ENCODE measurements at regions not wholly inside any gene's neighbourhood (a gene's known extent, or its start where the extent isn't known, plus 50 kb on each side); places are given as distances from the start of the nearest gene placed in this dataset.

- Mint-ChIP-seq H3K27ac (0 out of 2 replicates have a peak overlapping the region, but pooled peaks have one; percentile 79), H3K4me3 (peak overlapping the region; percentile 94), H3K9me3 (no peaks in the 10 kb centered on the region), H3K36me3 (no peaks in the 10 kb centered on the region), H3K4me1 (peaks cover 55% of the 10 kb centered on the region), H3K27me3 (ENCODE audit: low read depth) (peaks cover 42% of the 10 kb centered on the region)
- ATAC-seq: peak; percentile 73
- CTCF ChIA-PET: interaction anchor here (0.9 kb wide), 1 partner anchor 612 kb away, joined by 6 read pairs; no protein-coding TSS in a partner anchor
- POLR2A ChIA-PET: interaction anchor here (0.9 kb wide), 1 partner anchor 1922 kb away, joined by 3 read pairs; no protein-coding TSS in a partner anchor
- TF ChIP-seq STAT6 (CRISPR knock-in tag; conservative IDR thresholded peaks at IDR 0.05; ENCODE audit: low read depth) (no peak), PRDM15 (CRISPR knock-in tag; IDR thresholded peaks at IDR 0.05) (0 out of 2 replicates have a peak, but pooled peaks have one; percentile 10), GRHL2 (CRISPR knock-in tag; IDR thresholded peaks at IDR 0.05; ENCODE audit: insufficient replicate concordance, severe bottlenecking) (no peak), ATF3 (CRISPR knock-in tag; conservative IDR thresholded peaks at IDR 0.05) (no peak), ZBTB43 (CRISPR knock-in tag; IDR thresholded peaks at IDR 0.05) (peak; percentile 93), ARID4B (CRISPR knock-in tag; IDR thresholded peaks at IDR 0.05; ENCODE audit: borderline replicate concordance) (peak; percentile 26; the same call in 1 of the 2 replicates), NR1H2 (CRISPR knock-in tag; IDR thresholded peaks at IDR 0.05) (no peak), FOXP1 (CRISPR knock-in tag; IDR thresholded peaks at IDR 0.05; ENCODE audit: borderline replicate concordance) (peak; percentile 24; the same call in 1 of the 2 replicates), E2F4 (CRISPR knock-in tag; IDR thresholded peaks at IDR 0.05; ENCODE audit: borderline replicate concordance, low read depth) (no peak), ZNF423 (CRISPR knock-in tag; IDR thresholded peaks at IDR 0.05) (no peak), GTF2I (CRISPR knock-in tag; conservative IDR thresholded peaks at IDR 0.05) (no peak), KAT7 (CRISPR knock-in tag; IDR thresholded peaks at IDR 0.05; ENCODE audit: borderline replicate concordance) (peak; percentile 88; the same call in 1 of the 2 replicates), HMGXB4 (CRISPR knock-in tag; IDR thresholded peaks at IDR 0.05) (peak; percentile 81), MAX (CRISPR knock-in tag; IDR thresholded peaks at IDR 0.05) (0 out of 2 replicates have a peak, but pooled peaks have one; percentile 23), TEAD1 (CRISPR knock-in tag; IDR thresholded peaks at IDR 0.05) (0 out of 2 replicates have a peak, but pooled peaks have one; percentile 45), NFYB (CRISPR knock-in tag; conservative IDR thresholded peaks at IDR 0.05; ENCODE audit: low read depth) (no peak)
- peak; percentile 80 for DNase-seq (ENCODE audit: low spot score)
Observed at GRCh38 chr12:24561882-24562770, 386.8 kb downstream of the BCAT1 start.

Measured in WTC11 (cell line).